GM12874 (cell line): ENCODE measurements at regions not wholly inside any gene's neighbourhood (a gene's known extent, or its start where the extent isn't known, plus 50 kb on each side); places are given as distances from the start of the nearest gene placed in this dataset.

Experiments
- TF ChIP-seq, protein P1 (sequence below): IDR thresholded peaks from 2 replicates; pipeline ENCODE4 v1.5.1; 2011; ENCODE audit warnings: low read depth, mild to moderate bottlenecking, control low read depth, low read length, moderate library complexity; ENCODE audit not compliant: insufficient read depth

- TF ChIP-seq, protein P1, sequence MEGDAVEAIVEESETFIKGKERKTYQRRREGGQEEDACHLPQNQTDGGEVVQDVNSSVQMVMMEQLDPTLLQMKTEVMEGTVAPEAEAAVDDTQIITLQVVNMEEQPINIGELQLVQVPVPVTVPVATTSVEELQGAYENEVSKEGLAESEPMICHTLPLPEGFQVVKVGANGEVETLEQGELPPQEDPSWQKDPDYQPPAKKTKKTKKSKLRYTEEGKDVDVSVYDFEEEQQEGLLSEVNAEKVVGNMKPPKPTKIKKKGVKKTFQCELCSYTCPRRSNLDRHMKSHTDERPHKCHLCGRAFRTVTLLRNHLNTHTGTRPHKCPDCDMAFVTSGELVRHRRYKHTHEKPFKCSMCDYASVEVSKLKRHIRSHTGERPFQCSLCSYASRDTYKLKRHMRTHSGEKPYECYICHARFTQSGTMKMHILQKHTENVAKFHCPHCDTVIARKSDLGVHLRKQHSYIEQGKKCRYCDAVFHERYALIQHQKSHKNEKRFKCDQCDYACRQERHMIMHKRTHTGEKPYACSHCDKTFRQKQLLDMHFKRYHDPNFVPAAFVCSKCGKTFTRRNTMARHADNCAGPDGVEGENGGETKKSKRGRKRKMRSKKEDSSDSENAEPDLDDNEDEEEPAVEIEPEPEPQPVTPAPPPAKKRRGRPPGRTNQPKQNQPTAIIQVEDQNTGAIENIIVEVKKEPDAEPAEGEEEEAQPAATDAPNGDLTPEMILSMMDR = no peak
Measured at GRCh38 chr10:65618126-65618525, 1307.7 kb upstream of the LRRTM3 start.

DNA sequence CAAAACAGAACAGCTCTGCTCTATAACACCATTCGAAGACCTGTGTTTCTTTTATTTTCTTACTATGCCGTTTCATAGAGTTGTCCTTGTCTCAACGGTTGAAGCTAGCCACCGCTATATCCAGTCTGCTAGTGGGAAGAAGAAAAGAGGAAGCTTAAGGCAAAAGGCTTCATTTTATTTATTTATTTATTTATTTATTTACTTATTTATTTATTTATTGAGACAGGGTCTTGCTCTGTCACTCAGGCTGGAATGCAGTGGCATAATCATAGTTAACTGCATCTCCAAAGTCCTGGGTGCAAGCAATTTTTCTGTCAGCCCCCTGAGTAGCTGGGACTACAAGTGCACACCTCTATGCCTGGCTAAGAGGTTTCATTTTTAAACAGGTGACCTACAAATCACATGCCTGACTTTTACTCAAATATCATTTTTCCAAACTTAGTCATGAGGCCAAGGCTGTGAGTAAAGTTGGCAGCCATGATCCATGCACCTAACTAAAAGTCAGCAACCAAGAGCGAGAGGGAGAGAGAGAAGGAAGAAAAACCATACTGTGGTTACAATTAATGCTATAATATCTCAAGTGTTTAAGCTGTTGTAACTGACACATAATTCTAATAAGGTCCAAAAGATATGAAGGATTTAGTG is 1305.3 kb upstream of the LRRTM3 start:
- TF ChIP-seq, protein P1 = no peak

DNA sequence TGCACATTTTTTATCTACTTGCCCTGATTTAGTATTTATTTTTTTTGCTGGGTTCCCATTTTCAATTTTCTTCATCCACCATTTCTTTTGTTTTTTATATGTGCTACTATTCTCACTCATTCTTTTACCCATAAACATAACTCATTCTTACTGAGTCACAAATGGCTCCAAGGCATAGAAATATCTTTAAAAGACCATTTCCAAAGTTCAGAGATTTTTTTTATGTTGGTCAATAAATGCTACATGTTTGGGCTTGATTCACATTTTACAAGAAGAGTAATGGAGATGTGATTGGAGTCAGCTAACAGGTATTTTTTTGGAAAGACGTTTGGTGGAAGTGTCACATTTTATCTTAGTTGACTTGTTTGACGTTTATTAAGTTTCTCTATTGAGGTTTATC is 1303.2 kb upstream of the LRRTM3 start:
- TF ChIP-seq, protein P1 = no peak

DNA sequence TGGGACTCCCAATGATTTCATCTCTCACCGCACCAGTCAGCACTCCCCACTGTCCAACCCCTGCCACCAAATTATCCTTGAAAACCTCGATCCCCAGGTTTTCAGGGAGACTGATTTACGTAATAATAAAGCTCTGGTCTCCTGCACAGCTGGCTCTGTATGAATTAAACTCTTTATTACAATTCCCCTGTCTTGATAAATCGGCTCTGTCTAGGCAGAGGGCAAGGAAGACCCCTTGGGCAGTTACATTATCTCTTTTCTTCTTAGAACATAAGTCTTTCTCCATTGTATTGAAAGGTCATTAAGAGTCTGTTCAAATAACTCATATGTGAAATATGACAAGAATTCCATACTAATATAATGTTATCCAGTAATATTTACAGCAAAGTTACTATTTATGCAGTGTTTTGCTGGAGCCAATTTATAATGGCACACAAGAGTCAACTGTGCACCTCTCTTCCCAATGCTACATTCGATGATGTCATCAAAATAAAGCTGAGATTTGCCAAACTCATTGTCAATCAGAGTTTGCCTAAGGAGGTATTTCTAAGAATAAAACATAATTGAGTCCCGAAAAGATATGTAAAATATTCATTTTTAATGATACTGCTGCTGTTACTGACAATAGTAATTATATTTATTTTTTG is 1297.2 kb upstream of the LRRTM3 start:
- TF ChIP-seq, protein P1 = no peak

GRCh38 chr10:65660006-65660405 is 1265.8 kb upstream of the LRRTM3 start:
- TF ChIP-seq, protein P1 = no peak

GRCh38 chr10:65670087-65670486 is 1255.7 kb upstream of the LRRTM3 start:
- TF ChIP-seq, protein P1 = no peak

DNA sequence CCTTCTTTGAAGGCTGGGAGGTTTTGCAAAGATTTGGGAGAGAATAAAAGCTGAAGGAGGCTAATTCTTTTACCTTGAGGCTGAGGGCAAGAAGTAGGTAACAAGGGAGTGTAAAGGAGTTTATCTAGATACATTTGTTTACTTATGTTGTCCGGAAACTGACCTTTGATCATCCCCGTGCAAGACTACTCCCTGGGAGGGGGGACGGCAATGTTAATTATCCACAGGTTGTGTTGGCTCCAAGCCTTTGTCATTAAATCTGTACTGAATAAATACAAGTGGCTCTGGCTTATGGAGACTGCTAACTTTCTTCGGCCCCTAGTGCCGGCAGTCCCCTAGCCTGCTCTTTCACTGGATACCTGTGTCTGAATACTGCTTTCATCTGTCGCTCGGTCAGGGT is 1250.6 kb upstream of the LRRTM3 start:
- TF ChIP-seq, protein P1 = no peak
